GM13977 (cell line): ENCODE measurements at regions not wholly inside any gene's neighbourhood (a gene's known extent, or its start where the extent isn't known, plus 50 kb on each side); places are given as distances from the start of the nearest gene placed in this dataset.

Experiments
- DNase-seq: peaks from one replicate; pipeline ENCODE4 v3.0.0; 2012; ENCODE audit warnings: low spot score
- in situ Hi-C: fragments of 300-500 bp; cut with MboI; formaldehyde crosslinking; loops from one replicate; pipeline ENCODE4 v1.12.0; 2022; ENCODE audit warnings: low sequenced_read_pairs, low pct_unique_long_range_greater_than_20kb, mixed read lengths, inconsistent platforms; ENCODE audit not compliant: unreplicated experiment
- TF ChIP-seq, protein P1 (sequence below): IDR thresholded peaks from 2 replicates; pipeline ENCODE4 v1.5.1; 2012; ENCODE audit warnings: mild to moderate bottlenecking, control low read depth; ENCODE audit not compliant: insufficient read depth; ENCODE audit errors: extremely low read depth, missing control alignments

DNA sequence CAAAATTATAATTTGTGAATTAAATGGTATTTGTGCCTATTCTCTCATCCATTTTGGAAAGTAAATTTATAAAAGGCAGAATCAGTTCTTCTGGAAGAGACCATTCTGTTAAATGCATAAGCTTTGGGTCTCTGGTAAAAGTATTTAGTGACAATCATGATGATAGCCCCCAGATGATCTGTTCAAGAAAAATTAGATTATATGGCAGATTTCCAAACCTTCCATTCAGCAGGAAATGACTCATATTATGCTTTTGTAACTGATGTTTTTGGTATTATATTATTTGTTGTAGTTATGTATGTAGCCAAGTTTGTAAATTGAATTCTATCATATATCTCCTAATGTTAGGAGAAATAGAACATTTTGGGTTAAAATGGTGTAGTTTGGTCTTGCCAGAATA, 340.8 kb upstream of the DPH6 start:
- in situ Hi-C loops: no loop called here
- TF ChIP-seq, protein P1, sequence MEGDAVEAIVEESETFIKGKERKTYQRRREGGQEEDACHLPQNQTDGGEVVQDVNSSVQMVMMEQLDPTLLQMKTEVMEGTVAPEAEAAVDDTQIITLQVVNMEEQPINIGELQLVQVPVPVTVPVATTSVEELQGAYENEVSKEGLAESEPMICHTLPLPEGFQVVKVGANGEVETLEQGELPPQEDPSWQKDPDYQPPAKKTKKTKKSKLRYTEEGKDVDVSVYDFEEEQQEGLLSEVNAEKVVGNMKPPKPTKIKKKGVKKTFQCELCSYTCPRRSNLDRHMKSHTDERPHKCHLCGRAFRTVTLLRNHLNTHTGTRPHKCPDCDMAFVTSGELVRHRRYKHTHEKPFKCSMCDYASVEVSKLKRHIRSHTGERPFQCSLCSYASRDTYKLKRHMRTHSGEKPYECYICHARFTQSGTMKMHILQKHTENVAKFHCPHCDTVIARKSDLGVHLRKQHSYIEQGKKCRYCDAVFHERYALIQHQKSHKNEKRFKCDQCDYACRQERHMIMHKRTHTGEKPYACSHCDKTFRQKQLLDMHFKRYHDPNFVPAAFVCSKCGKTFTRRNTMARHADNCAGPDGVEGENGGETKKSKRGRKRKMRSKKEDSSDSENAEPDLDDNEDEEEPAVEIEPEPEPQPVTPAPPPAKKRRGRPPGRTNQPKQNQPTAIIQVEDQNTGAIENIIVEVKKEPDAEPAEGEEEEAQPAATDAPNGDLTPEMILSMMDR: no peak
- DNase-seq: no peak

DNA sequence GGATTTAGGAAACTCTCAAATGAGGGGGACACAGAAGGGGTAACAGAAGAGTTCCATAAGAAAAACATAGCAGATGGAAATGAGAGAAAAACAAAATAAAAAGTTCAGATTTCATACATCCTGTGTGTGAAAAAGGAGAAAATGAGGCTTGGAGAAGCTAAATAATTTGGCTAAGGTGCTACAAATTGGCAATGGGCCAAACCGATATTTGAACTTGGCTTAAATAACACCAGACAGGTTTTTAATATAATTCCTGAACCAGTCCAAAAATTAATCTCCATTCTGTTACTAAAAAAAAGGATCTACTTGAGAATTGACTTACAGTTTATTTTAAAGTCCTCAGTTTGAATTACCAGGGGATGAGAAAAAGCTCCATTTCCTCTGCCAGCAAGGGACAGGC, 342.9 kb upstream of the DPH6 start:
- TF ChIP-seq, protein P1: no peak
- in situ Hi-C loops: no loop called here

DNA sequence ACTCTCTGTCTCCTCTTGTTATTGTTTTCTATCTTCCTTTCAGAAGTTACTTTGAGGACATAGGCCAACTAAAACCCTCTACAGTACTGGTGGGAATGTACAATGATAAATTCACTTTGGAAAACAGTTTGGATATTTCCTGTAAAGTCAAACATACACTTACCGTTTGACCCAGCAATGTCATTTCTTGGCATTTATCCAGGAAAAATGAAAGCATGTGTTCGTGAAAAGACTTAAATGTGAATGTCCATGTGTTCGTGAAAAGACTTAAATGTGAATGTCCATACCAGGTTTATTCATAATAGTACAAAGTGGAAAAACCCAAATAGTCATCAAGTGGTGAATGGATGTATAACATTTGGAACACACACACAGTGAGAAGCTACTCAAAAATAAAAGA, 361.5 kb upstream of the DPH6 start:
- TF ChIP-seq, protein P1: no peak
- in situ Hi-C loops: no loop called here
- no peak for DNase-seq

More for the DNA sequence above, 342.9 kb upstream of the DPH6 start:
- DNase-seq: no peak

DNA sequence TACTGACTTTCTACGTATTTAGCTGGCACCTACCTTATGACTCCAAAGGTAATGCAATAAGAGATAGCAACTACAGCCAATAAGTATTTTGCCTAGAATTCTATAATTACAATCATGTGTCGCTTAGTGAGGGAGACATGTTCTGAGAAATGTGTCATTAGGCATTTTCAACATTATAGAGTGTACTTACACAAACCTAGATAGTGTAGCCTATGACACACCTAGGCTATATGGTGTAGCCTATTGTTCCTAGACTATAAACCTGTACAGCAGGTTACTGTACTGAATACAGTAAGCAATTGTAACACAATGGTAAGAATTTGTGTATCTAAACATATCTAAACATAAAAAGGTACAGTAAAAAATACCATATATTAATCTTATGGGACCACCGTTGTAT, 363.4 kb upstream of the DPH6 start:
- DNase-seq: no peak
- in situ Hi-C loops: no loop called here
- TF ChIP-seq, protein P1: no peak

DNA sequence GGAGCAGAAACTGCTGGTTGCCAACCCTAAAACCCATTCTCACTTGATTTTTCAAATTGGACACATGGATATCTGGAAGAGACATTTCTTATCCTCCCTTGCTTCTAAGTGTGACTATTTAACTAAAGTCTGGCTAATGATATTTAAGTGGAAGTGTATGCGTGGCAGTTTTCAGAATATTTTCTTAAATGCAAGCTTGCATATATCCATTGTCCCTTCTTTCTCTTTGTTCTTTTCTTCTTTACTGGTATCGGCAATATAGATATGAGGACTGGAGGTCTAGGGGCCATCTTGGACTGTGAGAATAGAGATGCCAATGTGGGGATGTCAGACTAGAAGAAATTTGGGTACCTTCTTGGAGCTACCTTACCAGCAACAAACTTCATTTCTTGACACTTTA, 364.3 kb upstream of the DPH6 start:
- no peak for DNase-seq
- in situ Hi-C loops: no loop called here
- TF ChIP-seq, protein P1: no peak

DNA sequence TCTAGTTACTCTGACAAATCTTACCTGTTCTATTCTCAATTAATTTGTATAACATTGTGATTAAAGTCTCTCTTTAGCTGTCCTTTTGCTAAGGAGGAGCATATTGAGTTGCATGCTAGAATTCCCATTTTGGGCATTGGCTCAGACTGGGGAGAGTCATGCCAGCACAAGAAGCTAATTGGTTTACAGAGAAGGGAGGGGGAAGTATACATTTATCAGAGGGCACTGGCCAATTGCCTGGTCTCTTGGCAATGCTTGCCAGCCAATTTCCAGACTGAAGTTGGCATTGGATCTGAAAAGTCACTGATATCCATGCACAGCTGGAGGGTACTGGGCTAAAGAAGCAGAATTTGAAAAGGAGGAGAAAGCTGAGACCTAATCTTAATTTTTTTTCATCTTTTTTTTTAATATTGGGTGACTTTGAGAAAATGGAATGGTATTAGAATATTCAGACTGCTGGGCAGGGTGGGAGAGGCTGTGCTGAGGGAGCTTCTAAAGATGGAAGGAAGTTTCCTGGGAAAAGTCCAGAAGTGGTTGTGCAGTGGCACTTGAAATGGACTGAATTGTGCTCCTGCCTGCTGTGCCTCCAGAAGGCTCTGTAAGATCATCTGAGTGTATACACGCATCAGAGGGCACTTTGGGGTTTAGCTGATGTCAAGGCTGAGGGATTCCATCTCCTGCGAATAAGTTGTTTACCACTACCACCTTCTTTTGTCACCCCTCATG, 365.2 kb upstream of the DPH6 start:
- DNase-seq: no peak
- in situ Hi-C loops: no loop called here
- TF ChIP-seq, protein P1: no peak
